HFFc6 (cell line): ENCODE measurements at regions not wholly inside any gene's neighbourhood (a gene's known extent, or its start where the extent isn't known, plus 50 kb on each side); places are given as distances from the start of the nearest gene placed in this dataset.

Experiments
- DNase-seq: peaks from one replicate; pipeline ENCODE4 v3.0.0-alpha.2; 2018
- H3K27ac Mint-ChIP-seq: 2 replicates; pipeline ENCODE4 v1.8.0; 2020; ENCODE audit warnings: mild to moderate bottlenecking, mixed read lengths
- H3K27me3 Mint-ChIP-seq: 2 replicates; pipeline ENCODE4 v1.8.0; 2021; ENCODE audit warnings: mild to moderate bottlenecking, moderate library complexity, mixed read lengths; ENCODE audit not compliant: insufficient read depth
- H3K36me3 Mint-ChIP-seq: 2 replicates; pipeline ENCODE4 v1.8.0; 2021; ENCODE audit warnings: low read depth, mixed read lengths
- H3K4me1 Mint-ChIP-seq: 2 replicates; pipeline ENCODE4 v1.8.0; 2020; ENCODE audit warnings: low read depth, mixed read lengths
- H3K4me3 Mint-ChIP-seq: 2 replicates; pipeline ENCODE4 v1.8.0; 2020; ENCODE audit warnings: mild to moderate bottlenecking, moderate library complexity, mixed read lengths
- H3K9me3 Mint-ChIP-seq: 2 replicates; pipeline ENCODE4 v1.8.0; 2020; ENCODE audit warnings: mild to moderate bottlenecking, mixed read lengths
- TF ChIP-seq, protein P1 (sequence below): fragments of 200-600 bp; sonication (generic); IDR thresholded peaks from 2 replicates; pipeline ENCODE4 v1.5.0; 2021; ENCODE audit warnings: antibody characterized with exemption, mild to moderate bottlenecking

DNA sequence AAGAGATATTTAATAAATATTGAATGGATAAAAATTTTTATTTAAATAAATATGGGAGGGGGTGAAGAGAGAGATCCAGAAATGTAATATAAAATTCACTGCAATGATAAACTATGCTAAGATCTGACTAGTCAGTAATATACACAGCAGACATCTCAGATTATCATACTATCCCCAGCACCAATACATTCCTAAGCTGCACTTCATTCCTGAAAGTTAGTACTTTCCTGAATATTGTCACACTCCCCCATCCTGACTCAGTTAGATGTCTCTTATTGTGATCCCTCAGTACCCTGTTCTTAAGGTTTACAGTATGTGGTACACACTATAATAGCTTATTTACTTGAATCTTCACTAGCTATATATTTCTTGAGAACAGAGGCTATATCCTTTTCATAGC is 88.3 kb upstream of the KCNQ5 start:
- no peaks in the 10 kb centered on the region for H3K9me3 Mint-ChIP-seq
- DNase-seq, result peak; percentile 12

DNA sequence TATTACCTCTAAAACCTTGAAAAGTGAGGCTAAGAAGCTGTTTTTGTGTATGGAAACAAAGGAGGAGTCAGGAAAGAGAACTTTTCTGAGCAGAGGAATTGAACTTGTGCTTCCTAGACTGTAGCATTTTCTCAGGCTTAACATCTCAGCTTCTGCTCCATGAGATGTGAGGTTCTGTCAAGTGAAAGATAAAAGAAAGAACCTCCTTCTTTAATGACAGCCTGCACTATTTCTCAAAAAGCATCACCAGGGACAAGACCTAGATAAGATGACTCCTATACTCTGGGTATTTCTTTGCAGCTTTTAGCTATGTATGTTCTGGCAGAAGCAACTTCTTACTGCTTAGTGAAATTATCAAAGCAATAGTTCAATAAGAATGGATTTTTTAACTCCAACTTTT is 87.6 kb upstream of the KCNQ5 start:
- no peak for DNase-seq
- no peak overlapping the region for H3K4me3 Mint-ChIP-seq
- TF ChIP-seq, protein P1, sequence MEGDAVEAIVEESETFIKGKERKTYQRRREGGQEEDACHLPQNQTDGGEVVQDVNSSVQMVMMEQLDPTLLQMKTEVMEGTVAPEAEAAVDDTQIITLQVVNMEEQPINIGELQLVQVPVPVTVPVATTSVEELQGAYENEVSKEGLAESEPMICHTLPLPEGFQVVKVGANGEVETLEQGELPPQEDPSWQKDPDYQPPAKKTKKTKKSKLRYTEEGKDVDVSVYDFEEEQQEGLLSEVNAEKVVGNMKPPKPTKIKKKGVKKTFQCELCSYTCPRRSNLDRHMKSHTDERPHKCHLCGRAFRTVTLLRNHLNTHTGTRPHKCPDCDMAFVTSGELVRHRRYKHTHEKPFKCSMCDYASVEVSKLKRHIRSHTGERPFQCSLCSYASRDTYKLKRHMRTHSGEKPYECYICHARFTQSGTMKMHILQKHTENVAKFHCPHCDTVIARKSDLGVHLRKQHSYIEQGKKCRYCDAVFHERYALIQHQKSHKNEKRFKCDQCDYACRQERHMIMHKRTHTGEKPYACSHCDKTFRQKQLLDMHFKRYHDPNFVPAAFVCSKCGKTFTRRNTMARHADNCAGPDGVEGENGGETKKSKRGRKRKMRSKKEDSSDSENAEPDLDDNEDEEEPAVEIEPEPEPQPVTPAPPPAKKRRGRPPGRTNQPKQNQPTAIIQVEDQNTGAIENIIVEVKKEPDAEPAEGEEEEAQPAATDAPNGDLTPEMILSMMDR, result no peak
- no peaks in the 10 kb centered on the region for H3K27me3 Mint-ChIP-seq
- H3K36me3 Mint-ChIP-seq, result peaks cover 4% of the 10 kb centered on the region; the same call in 1 of the 2 replicates
- H3K9me3 Mint-ChIP-seq, result peaks cover 1% of the 10 kb centered on the region; the same call in 1 of the 2 replicates
- H3K4me1 Mint-ChIP-seq, result peaks cover 62% of the 10 kb centered on the region
- peak overlapping the region; percentile 65 for H3K27ac Mint-ChIP-seq

More for the DNA sequence above, 88.3 kb upstream of the KCNQ5 start:
- Mint-ChIP-seq H3K27ac (peak overlapping the region; percentile 57), H3K27me3 (no peaks in the 10 kb centered on the region), H3K4me1 (peaks cover 62% of the 10 kb centered on the region), H3K36me3 (no peaks in the 10 kb centered on the region), H3K4me3 (no peak overlapping the region)
- TF ChIP-seq, protein P1, result no peak

DNA sequence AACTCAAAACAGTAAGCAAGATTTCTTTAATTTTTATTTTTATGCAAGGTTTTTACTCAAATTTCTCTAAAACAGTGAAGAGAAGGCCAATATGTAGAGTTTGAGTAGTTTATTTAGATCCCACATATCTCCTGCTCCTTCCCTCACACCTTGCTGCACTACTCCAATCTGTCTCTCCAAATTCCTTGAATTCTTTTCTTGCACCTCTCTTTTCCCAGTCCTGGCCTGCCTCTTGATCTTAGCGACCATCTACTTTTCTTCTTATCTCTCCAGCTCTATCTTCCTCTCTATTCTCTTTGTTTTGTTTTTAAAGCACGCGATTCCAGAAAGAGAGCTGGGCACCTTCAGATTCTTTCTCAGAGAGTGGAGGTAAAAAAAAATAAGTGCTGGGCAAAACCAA is 86.7 kb upstream of the KCNQ5 start:
- TF ChIP-seq, protein P1, result no peak
- H3K4me1 Mint-ChIP-seq, result peaks cover 54% of the 10 kb centered on the region
- peaks cover 13% of the 10 kb centered on the region for H3K36me3 Mint-ChIP-seq
- DNase-seq, result no peak
- no peak overlapping the region for H3K27ac Mint-ChIP-seq
- H3K27me3 Mint-ChIP-seq, result no peaks in the 10 kb centered on the region
- H3K4me3 Mint-ChIP-seq, result no peak overlapping the region
- H3K9me3 Mint-ChIP-seq, result peaks cover 10% of the 10 kb centered on the region

DNA sequence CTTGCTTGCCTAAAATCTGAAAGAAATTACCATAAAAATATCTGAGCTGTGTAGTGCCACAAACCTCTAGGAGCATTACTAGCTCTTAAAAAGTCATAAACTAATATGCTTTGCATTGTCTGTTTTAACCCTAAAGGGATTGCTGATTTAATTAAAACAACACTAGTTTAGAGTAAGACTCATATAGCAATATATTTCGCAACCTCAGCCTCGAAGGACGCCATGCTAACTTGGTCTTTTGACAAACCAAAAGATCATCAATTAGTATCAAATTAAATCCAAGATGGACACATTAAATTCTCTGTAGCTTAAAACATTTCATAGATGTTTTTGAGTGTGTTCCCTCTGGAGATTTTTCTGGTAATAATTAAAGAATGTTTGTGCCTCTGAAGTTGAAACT is 74.8 kb upstream of the KCNQ5 start:
- Mint-ChIP-seq H3K4me3 (no peak overlapping the region), H3K27me3 (no peaks in the 10 kb centered on the region; the same call in 1 of the 2 replicates), H3K27ac (no peak overlapping the region), H3K4me1 (peaks cover 58% of the 10 kb centered on the region), H3K9me3 (peaks cover 7% of the 10 kb centered on the region), H3K36me3 (peaks cover 23% of the 10 kb centered on the region)
- DNase-seq, result no peak
- TF ChIP-seq, protein P1, result no peak

DNA sequence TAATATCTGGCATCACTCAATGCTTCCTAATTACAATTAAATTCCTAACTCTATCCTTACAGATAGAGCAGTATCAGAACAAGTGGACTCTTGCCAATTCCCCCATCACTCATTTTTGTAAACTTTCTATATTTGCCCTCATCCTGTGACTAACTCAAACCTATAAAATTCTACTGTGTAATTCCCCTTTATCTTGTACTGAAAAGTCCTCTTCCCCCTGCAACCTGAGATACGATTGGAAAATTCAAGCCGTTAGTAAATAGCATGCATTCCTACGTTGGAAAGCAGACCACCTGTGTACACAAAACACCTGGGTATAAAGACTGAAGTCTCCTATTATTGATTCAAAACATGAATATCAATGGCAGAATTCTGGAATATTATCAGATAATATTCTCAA is 70.4 kb upstream of the KCNQ5 start:
- Mint-ChIP-seq H3K4me1 (peaks cover 72% of the 10 kb centered on the region), H3K9me3 (no peaks in the 10 kb centered on the region), H3K4me3 (no peak overlapping the region; the same call in 1 of the 2 replicates), H3K27me3 (no peaks in the 10 kb centered on the region), H3K27ac (peak overlapping the region; percentile 73), H3K36me3 (peaks cover 5% of the 10 kb centered on the region)
- TF ChIP-seq, protein P1, result no peak
- DNase-seq, result no peak

DNA sequence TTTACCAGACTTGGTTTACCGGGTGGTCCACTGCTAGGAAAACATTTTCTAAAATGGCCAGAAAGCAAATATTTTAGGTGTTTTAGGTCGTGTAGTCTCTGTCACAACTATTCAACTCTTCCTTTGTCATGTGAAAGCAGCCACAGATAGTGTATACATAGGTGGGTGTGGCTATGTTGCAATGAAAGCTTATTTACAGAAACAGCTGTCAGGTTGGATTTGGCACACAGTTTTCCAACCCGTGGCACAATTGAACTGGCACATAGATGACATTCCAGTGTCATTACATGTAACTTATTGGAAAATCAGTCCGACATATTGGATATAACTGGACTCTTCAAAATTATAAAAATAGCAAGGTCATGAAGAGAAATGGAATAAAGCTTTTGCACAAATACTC is 68.9 kb upstream of the KCNQ5 start:
- H3K9me3 Mint-ChIP-seq, result no peaks in the 10 kb centered on the region
- H3K27ac Mint-ChIP-seq, result peak overlapping the region; percentile 95
- TF ChIP-seq, protein P1, result no peak
- peak; percentile 68 for DNase-seq
- peak overlapping the region; percentile 73 for H3K4me3 Mint-ChIP-seq
- H3K27me3 Mint-ChIP-seq, result no peaks in the 10 kb centered on the region
- no peaks in the 10 kb centered on the region for H3K36me3 Mint-ChIP-seq
- peaks cover 70% of the 10 kb centered on the region for H3K4me1 Mint-ChIP-seq
